ENCODE measurements at regions not wholly inside any gene's neighbourhood (a gene's known extent, or its start where the extent isn't known, plus 50 kb on each side); places are given as distances from the start of the nearest gene placed in this dataset.

DNA sequence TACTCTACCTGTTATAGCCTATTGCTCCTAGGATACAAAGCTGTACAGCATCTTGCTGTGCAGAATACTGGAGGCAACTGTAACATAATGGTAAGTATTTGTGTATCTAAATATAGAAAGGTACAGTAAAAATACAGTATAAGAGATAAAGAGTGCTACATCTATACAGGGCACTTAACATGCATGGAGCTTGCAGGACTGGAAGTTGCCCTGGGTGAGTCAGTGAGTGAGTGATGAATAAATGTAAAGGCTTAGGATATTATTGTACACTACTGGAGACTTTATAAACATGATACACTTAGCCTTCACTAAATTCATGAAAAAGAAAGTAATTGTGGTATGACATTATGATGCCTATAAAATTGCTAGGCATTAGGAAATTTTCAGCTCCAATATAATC, 65.5 kb upstream of the OSMR start:
- Histone ChIP-seq H3K36me3 (ENCODE audit: control insufficient read depth in 2 of 4, insufficient read depth in 4 of 4, low read length in 3 of 4) (no peaks in the 10 kb centered on the region), H3K14ac (ENCODE audit: insufficient read length) (no peak overlapping the region), H3K56ac (replicated peaks; ENCODE audit: insufficient read length, low read depth, low read length) (no peak overlapping the region), H2BK120ac (replicated peaks; ENCODE audit: low read depth, low read length) (no peak overlapping the region), H3K4ac (replicated peaks; ENCODE audit: insufficient read length, low read depth, low read length) (no peak overlapping the region), H3K4me1 (replicated peaks in 1 of 4; ENCODE audit: control insufficient read depth in 3 of 4, insufficient read depth in 4 of 4, low read length in 3 of 4) (no peaks in the 10 kb centered on the region), H3K4me3 (ENCODE audit: extremely low read depth in 1 of 4, insufficient read depth in 2 of 4, low read depth in 3 of 4, low read length in 4 of 4) (no peak overlapping the region), H2AK5ac (ENCODE audit: low read depth, low read length) (no peak overlapping the region), H3K9me3 (ENCODE audit: insufficient read depth in 2 of 2, low read depth in 1 of 2, low read length in 1 of 2) (no peaks in the 10 kb centered on the region; a peak in 1 of 4 replicates), H3K23ac (ENCODE audit: insufficient read length) (no peak overlapping the region), H3K27me3 (replicated peaks in 1 of 4; ENCODE audit: control insufficient read depth in 3 of 4, extremely low read depth in 1 of 4, insufficient read depth in 3 of 4, low read length in 3 of 4) (no peaks in the 10 kb centered on the region), H3K4me2 (ENCODE audit: insufficient read depth in 1 of 2, low read depth in 2 of 2, low read length in 2 of 2) (no peak overlapping the region), H3K23me2 (ENCODE audit: low read depth, low read length) (no peaks in the 10 kb centered on the region), H2BK20ac (ENCODE audit: low read length) (no peak overlapping the region), H2BK5ac (ENCODE audit: low read depth, low read length) (no peak overlapping the region), H3K79me1 (ENCODE audit: low read depth, low read length) (no peaks in the 10 kb centered on the region), H4K5ac (ENCODE audit: insufficient read length, low read depth, low read length) (no peak overlapping the region), H3K27ac (ENCODE audit: low read depth, low read length) (no peak overlapping the region), H3K9ac (replicated peaks in 1 of 4; ENCODE audit: extremely low read depth in 1 of 4, low read depth in 3 of 4, low read length in 3 of 4) (no peak overlapping the region), H2BK12ac (ENCODE audit: low read depth, low read length) (no peak overlapping the region), H4K20me1 (replicated peaks in 1 of 2; ENCODE audit: control insufficient read depth in 1 of 2, insufficient read depth in 2 of 2, low read length in 2 of 2) (no peaks in the 10 kb centered on the region), H4K91ac (replicated peaks; ENCODE audit: insufficient read length, low read length) (no peak overlapping the region), H3K18ac (ENCODE audit: extremely low read depth, low read length) (no peak overlapping the region), H4K8ac (ENCODE audit: extremely low read depth, insufficient read depth, low read length) (no peak overlapping the region), H3K79me2 (ENCODE audit: control insufficient read depth in 1 of 2, insufficient read depth in 2 of 2, low read length in 2 of 2) (no peaks in the 10 kb centered on the region), H2AFZ (ENCODE audit: low read length) (no peak overlapping the region), H2BK15ac (ENCODE audit: low read length) (no peak overlapping the region)
- no peak for TF ChIP-seq YY1 (IDR thresholded peaks at IDR 0.05; ENCODE audit: low read depth, low read length)
- TF ChIP-seq CTBP2 (IDR thresholded peaks at IDR 0.05; ENCODE audit: borderline replicate concordance, insufficient read depth, insufficient read length, low read length), result no peak
- TF ChIP-seq SIX5 (IDR thresholded peaks at IDR 0.05; ENCODE audit: low read depth, low read length), result no peak
- no peak for TF ChIP-seq JUND (IDR thresholded peaks at IDR 0.05; ENCODE audit: low read length)
- TF ChIP-seq TBP (IDR thresholded peaks at IDR 0.05; ENCODE audit: low read depth, low read length), result no peak
- TF ChIP-seq SAP30 (IDR thresholded peaks at IDR 0.05; ENCODE audit: insufficient read depth, insufficient replicate concordance, low read length), result no peak
- TF ChIP-seq KDM5A (IDR thresholded peaks at IDR 0.05; ENCODE audit: low read length), result no peak
- TF ChIP-seq SRF (IDR thresholded peaks at IDR 0.05; ENCODE audit: low read depth, low read length), result no peak
- no peak for TF ChIP-seq NANOG (IDR thresholded peaks at IDR 0.05; ENCODE audit: insufficient read depth, low read depth, low read length, poor library complexity, severe bottlenecking)
- no peak for TF ChIP-seq POU5F1 (IDR thresholded peaks at IDR 0.05; ENCODE audit: low read depth, low read length)
- no peak for TF ChIP-seq EP300 (IDR thresholded peaks at IDR 0.05; ENCODE audit: borderline replicate concordance in 1 of 2, low read depth in 2 of 2, low read length in 2 of 2)
- no peak for TF ChIP-seq FOSL1 (IDR thresholded peaks at IDR 0.05; ENCODE audit: insufficient read depth, low read depth, low read length)
- TF ChIP-seq NRF1 (IDR thresholded peaks at IDR 0.05; ENCODE audit: low read depth, low read length), result no peak
- ChIA-PET POLR2A (ENCODE audit: partially characterized antibody) (no interaction called here), CTCF (ENCODE audit: partially characterized antibody) (interaction anchor here (1.6 kb wide), 1 partner anchor 30 kb away, joined by 4 read pairs; no protein-coding TSS in a partner anchor)
- no peak for DNase-seq (ENCODE audit: low read depth in 1 of 2, low spot score in 2 of 2)
- FAIRE-seq, result no peak

Measured in H1 (cell line).